ENCODE measurements at regions not wholly inside any gene's neighbourhood (a gene's known extent, or its start where the extent isn't known, plus 50 kb on each side); places are given as distances from the start of the nearest gene placed in this dataset.
"Not testable (repeated sequence)": the region's sequence is repeated elsewhere in the genome, so short reads cannot be mapped to it uniquely, and the experiment has no call there.

GRCh38 chr3:170711786-170712185 lies 125.9 kb upstream of the SLC7A14 start:
- FAIRE-seq = no peak
- no peak for DNase-seq (ENCODE audit: low spot score)

- no peak for FAIRE-seq
- DNase-seq (ENCODE audit: low spot score) = no peak
Observed at GRCh38 chr3:170709046-170709445, 123.2 kb upstream of the SLC7A14 start.

DNA sequence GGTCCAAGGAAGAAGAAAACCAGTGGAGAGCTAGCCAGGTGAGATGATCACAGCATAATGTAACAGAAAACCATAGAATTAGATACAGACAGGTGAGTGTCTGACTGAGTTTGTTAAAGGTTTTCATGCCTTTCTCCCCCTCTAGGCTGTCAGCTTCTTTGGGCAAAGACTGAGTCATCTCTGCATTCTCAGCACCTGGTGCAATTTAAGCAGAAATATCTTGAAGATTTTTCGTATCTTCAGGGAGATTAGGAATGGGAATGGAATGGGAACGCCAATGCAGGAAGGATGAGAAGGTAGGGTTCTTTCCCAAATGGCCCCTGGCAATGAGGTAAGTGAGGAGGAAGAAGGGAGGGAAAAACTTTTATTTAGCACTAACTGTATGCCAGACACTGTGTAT lies 122.0 kb upstream of the SLC7A14 start:
- FAIRE-seq (no peak), DNase-seq (ENCODE audit: low spot score) (no peak)

GRCh38 chr3:170705131-170705530 lies 119.3 kb upstream of the SLC7A14 start:
- DNase-seq (ENCODE audit: low spot score) = no peak
- no peak for FAIRE-seq

- FAIRE-seq = no peak
- peak; percentile 67 for DNase-seq (ENCODE audit: low spot score)
Observed at GRCh38 chr3:170703121-170703588, 117.3 kb upstream of the SLC7A14 start.

DNA sequence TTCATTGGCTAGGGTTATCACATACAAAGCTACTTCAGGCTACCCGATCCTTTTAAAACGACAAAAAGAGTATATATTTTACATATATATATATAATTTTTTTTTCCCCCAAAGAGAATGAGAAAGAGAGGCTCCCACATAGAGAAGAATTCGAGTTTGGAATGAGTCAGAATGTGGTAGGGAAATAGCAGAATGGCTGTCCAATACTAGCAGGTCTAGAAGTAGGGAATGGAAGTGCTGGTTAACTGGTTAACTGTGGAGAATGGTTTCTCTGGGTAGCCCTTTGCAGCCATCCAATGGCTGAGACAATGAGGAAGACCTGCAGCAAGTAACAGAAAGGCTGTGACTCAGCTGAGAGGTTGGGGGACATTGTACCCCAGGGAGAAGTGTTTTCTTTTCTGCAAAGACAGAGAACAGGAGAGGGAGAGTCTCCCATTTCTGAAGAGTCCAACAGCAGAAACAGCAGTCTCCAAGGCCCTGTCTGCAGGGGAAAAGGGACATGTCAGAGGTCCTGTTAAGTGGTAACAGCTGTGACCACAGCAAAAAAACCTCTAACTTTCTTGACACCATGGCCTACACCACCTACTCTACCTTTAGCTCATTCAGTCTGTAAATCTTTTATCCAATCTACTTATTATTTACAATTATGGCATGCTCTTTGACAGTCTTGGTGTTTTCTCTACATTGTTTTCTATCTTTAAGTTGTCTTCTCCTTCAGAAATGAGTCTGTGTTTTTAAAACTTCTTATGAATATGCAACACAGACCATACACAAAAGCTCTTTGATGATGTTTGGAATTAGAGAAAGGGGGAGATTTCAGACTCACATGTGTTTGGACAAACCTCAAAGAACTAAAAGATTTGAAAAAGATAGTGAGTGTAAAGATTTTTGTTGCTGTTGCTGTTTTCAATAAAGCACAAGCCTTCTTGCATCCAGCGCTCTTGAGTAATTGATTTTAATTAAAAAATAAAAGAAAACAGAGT lies 116.1 kb upstream of the SLC7A14 start:
- FAIRE-seq (no peak), DNase-seq (ENCODE audit: low spot score) (peak; percentile 20)

GRCh38 chr3:170700054-170700404 lies 114.2 kb upstream of the SLC7A14 start:
- no peak for FAIRE-seq
- no peak for DNase-seq (ENCODE audit: low spot score)

DNA sequence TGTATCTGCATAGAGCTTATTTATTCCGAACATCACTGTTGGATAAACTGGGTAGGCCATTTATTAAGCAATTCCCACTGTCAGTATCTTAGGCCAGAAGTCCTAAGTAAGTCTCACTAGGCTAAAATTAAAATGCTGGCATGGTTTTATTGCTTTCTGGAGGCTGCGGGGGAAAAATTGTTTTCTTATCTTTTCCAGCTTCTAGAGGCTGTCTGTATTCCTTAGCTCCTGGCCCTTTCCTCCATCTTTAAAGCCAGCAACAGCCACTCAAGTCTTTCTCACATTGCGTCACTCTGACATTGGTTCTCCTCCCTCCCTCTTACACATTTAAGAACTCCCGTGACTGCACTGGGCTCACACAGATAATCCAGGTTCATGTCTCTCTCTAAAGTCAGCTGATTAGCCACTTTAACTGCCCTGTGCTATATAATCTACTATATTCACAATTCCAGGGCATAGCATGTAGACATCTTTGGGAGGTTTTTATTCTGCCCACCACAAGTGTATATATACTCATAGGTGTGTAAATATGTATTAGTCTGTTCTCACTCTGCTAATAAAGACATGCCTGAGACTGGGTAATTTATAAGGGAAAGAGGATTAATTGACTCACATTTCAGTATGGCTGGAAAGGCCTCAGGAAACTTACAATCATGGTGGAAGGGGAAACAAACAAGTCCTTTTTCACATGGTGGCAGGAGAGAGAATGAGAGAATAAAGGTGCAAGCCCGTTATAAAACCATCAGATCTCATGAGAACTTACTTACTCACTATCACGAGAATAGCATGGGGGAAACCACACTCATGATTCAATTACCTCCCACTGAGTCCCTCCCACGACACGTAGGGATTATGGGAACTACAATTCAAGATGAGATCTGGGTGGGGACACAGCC lies 113.5 kb upstream of the SLC7A14 start:
- FAIRE-seq = no peak

DNA sequence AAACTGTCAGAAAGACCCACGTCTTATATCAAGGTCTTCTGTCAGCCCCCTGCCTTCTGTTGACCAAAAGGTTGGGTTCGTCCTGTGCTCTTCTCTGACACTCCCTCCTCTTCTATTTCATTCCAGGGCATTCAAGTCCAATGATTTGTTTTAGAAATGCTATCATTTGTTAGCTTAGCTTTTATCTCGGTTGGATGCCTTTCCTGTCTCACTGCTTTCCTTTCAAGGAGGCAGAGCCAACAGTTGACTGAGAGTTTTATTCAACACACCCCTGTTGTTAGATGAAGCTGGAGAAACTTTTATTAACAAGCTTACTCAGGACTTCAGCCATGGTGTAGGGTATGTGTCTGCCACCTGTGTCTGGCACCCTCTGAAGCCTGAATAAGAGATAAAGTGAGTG lies 112.0 kb upstream of the SLC7A14 start:
- FAIRE-seq (no peak), DNase-seq (ENCODE audit: low spot score) (no peak)

More for the DNA sequence above, 113.5 kb upstream of the SLC7A14 start:
- no peak for DNase-seq (ENCODE audit: low spot score)

DNA sequence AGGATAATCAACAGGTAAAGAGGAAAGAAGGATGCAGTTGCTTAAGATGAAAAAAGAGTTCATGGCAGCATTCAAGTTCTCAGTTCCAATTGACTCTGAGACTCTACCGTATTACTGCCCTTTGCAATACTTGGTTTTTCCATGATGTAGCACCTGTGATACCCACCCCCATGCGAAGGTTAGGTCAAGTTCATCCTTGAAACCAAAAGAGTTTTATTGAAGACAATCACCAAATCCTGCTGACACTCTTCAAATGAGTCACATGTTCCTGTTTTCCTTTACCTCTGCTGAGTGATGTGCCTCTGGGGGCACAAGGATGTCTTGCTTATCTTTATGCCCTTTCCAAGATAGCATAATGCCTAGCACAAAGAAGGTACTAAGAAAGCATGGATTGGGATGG lies 111.3 kb upstream of the SLC7A14 start:
- DNase-seq (ENCODE audit: low spot score) (no peak), FAIRE-seq (no peak)

GRCh38 chr3:170695486-170696064 lies 109.7 kb upstream of the SLC7A14 start:
- FAIRE-seq = no peak
- no peak for DNase-seq (ENCODE audit: low spot score)

DNA sequence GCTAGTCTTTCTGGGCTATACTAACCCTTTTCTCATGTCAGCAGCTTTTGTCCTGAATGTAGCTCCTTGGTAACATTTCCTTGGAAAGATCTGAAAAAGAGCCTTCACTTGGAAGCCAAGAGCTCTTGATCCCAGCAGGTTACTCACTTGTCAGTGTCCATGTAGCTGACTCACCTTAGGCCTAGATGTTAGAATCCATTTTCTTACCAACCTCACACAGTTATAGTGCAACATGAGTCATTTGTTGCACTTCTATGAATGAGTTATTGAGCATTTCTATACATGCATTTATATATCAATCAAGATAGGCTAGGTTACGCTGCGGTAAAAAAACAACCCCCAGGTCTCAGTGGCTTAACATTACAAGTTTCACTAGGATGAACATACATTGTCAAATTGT lies 106.8 kb upstream of the SLC7A14 start:
- FAIRE-seq = no peak

GRCh38 chr3:170690661-170690981 lies 104.7 kb upstream of the SLC7A14 start:
- FAIRE-seq (no peak), DNase-seq (ENCODE audit: low spot score) (no peak)

More for the DNA sequence above, 106.8 kb upstream of the SLC7A14 start:
- peak; percentile 41 for DNase-seq (ENCODE audit: low spot score)

DNA sequence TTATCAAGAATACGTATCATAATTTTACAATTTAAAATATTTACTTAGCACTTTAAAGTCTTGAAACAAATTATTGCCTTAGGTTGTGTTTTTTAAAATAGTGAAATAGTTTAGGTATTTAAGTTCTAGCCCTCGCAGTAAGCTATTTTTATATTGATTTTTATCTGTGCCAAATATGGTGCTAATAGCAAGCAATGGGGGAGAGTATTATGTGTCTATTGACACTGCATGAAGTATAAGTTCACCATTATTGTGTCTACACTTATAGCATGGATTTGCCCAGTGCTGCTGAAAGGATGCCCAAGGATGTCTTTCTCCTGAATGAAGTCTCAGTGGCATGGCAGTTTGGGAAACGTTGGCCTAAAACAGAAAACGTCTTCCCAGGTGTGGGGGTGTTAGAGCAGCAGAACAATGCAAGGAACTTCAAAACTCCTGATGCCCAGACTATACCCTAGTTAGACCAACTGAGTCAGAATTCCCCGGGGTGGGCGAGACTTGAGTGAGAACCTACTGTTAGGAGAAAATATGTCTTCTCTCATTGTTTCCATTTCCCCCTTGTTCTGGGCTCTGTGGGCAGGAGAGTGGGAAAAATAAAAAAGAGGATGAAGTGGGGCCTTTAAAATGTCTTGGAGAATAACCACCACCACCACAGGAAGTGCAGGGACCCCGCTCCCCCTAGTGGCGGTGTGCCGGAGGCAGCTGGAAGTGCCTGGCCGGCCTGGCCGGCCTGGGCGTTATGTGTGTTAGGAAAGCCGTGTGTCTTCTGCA lies 104.2 kb upstream of the SLC7A14 start:
- DNase-seq (ENCODE audit: low spot score) = no peak
- no peak for FAIRE-seq

DNA sequence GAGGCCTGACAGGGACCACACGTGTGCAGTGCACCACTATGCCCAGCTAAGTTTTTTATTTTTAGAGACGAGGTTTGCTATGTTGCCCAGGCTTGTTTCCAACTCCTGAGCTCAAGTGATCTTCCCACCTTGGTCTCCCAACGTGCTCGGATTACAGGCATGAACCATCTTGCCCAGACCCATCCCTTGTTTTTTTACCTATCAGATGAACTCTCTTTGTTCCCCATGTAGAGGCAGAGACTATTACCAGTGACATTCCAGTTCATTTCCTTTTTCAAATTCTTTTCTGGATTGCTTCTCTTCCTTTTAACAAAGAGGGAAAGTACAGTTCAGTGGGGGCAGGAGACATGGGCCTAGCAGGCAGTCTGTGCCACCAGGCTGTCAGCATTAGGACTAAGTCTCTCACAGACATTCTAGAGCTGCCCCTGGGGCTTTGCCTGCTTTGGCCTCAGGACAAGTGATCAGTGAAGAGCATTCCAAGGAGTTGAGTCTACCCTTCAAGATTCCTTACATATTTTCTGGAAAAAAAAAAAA lies 103.5 kb upstream of the SLC7A14 start:
- peak; percentile 65 for FAIRE-seq
- peak; percentile 91 for DNase-seq (ENCODE audit: low spot score)

DNA sequence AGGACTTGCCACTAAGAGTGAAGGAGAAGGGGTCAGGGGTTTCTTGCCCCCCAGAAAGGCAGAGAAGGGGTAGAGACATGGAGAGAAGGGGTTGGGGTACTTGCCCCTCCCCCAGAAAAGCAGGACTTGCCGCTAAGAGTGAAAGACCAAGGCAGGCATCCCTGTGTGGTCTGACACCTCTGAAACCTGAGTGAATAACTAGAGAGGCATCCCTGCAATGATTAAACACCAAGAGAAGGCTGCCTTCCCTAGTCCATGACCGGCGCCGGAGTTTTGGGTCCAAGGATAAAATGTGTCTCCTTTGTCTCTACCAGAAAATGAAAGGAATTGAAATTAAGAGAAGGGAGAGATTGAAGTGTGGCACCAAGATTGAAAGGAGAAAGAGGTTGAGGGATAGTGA lies 102.3 kb upstream of the SLC7A14 start:
- FAIRE-seq; DNase-seq (ENCODE audit: low spot score): not testable (repeated sequence)

DNA sequence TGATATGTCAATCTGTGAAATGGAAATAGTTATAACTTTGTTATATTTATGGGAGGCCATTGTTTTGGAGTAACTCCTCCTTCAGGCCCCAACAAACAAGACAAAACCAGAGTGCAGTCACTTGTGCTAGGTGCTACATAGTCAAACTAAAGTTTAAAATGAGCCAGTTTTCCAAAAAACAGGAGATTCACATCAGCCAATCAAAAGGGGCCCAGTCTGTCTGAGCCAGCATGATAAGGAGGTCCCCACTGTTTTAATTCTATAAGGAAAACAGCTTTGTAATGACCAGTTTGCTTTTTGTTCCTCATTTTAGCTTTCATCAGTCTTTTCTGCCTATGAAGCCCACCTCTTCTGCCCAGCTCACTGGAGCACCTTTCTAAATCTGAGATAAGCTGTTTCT lies 94.7 kb upstream of the SLC7A14 start:
- FAIRE-seq (no peak), DNase-seq (ENCODE audit: low spot score) (no peak)

DNA sequence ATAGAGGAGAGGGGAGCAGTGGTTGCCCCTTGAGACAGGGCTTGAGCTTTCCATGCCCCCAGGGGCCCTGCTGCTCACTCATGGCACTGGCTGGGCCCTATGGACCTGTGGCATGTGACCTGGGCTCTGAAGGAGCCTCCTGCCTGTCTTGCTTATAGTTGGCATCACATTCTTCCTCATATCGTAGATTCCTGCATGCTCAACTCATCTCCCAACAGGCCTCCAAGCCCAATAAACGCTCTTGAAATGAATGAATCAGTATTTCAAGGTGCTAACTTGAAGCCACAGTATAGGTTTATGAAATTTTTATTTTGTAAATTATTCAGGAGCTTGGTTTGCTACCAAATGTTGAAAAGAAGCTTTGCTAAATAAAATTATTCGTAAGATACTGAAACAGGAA lies 93.3 kb upstream of the SLC7A14 start:
- FAIRE-seq = no peak

GRCh38 chr3:170670504-170670903 lies 84.6 kb upstream of the SLC7A14 start:
- DNase-seq (ENCODE audit: low spot score) = no peak

More for the DNA sequence above, 93.3 kb upstream of the SLC7A14 start:
- no peak for DNase-seq (ENCODE audit: low spot score)

DNA sequence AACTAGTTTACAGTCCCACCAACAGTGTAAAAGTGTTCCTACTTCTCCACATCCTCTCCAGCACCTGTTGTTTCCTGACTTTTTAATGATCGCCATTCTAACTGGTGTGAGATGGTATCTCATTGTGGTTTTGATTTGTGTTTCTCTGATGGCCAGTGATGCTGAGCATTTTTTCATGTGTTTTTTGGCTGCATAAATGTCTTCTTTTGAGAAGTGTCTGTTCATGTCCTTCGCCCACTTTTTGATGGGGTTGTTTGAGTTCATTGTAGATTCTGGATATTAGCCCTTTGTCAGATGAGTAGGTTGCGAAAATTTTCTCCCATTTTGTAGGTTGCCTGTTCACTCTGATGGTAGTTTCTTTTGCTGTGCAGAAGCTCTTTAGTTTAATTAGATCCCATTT lies 77.1 kb upstream of the SLC7A14 start:
- FAIRE-seq; DNase-seq (ENCODE audit: low spot score): not testable (repeated sequence)

More at GRCh38 chr3:170670504-170670903, 84.6 kb upstream of the SLC7A14 start:
- FAIRE-seq = no peak

GRCh38 chr3:170660139-170660538 lies 74.3 kb upstream of the SLC7A14 start:
- no peak for FAIRE-seq
- no peak for DNase-seq (ENCODE audit: low spot score)
